H1 (cell line): ENCODE measurements at regions not wholly inside any gene's neighbourhood (a gene's known extent, or its start where the extent isn't known, plus 50 kb on each side); places are given as distances from the start of the nearest gene placed in this dataset.

Source experiments
- CTCF ChIA-PET: fragments of 300-600 bp; sonication (Branson Sonifier 250); formaldehyde crosslinking; loops from one replicate; lab custom pipeline; 2021; ENCODE audit not compliant: partially characterized antibody; lab: Charles Lee
- POLR2A ChIA-PET: fragments of 300-600 bp; sonication (Branson Sonifier 250); formaldehyde crosslinking; loops from one replicate; lab custom pipeline; 2021; ENCODE audit warnings: inconsistent platforms; ENCODE audit not compliant: partially characterized antibody; lab: Charles Lee
- DNase-seq, 2 experiments: peaks; one replicate each; pipeline versions ENCODE4 v3.0.0 to v3.0.0-alpha.2; 2010 to 2022; ENCODE audit warnings: low spot score in 2 of 2, low read depth in 1 of 2, mixed read lengths in 1 of 2
- FAIRE-seq: peaks from 2 replicates; lab custom pipeline; 2011; peaks lifted over from hg19 to GRCh38; lab: Jason Lieb, UNC
- H2AFZ ChIP-seq: 2 replicates; pipeline ENCODE4 v1.8.1; 2012; ENCODE audit warnings: low read length, inconsistent platforms
- H2AK5ac ChIP-seq: 2 replicates; pipeline ENCODE4 v1.6.1; 2013; ENCODE audit warnings: low read depth, low read length
- H2BK120ac ChIP-seq: replicated peaks from 2 replicates; pipeline ENCODE3; 2013; ENCODE audit warnings: low read depth, low read length, inconsistent platforms
- H2BK12ac ChIP-seq: 2 replicates; pipeline ENCODE4 v1.6.1; 2013; ENCODE audit warnings: low read depth, low read length
- H2BK15ac ChIP-seq: 2 replicates; pipeline ENCODE4 v1.6.1; 2013; ENCODE audit warnings: low read length
- H2BK20ac ChIP-seq: 2 replicates; pipeline ENCODE4 v1.6.1; 2013; ENCODE audit warnings: low read length
- H2BK5ac ChIP-seq: 2 replicates; pipeline ENCODE4 v1.6.1; 2013; ENCODE audit warnings: low read depth, low read length
- H3K14ac ChIP-seq: 2 replicates; pipeline ENCODE4 v1.6.1; 2013; ENCODE audit warnings: inconsistent platforms; ENCODE audit not compliant: insufficient read length
- H3K18ac ChIP-seq: 2 replicates; pipeline ENCODE4 v1.6.1; 2013; ENCODE audit warnings: low read length; ENCODE audit errors: extremely low read depth
- H3K23ac ChIP-seq: 2 replicates; pipeline ENCODE4 v1.6.1; 2013; ENCODE audit warnings: inconsistent platforms; ENCODE audit not compliant: insufficient read length
- H3K23me2 ChIP-seq: 2 replicates; pipeline ENCODE4 v1.6.1; 2013; ENCODE audit warnings: low read depth, low read length
- H3K27ac ChIP-seq: 2 replicates; pipeline ENCODE4 v1.6.1; 2011; ENCODE audit warnings: low read depth, low read length, inconsistent platforms
- H3K27me3 ChIP-seq, 4 experiments: replicated peaks in 1 of 4; 1 replicate in 1 of 4; 2 replicates in 3 of 4; pipeline versions ENCODE4 v1.6.1 to v1.8.1; 2011 to 2013; ENCODE audit warnings: low read length in 3 of 4, mild to moderate bottlenecking in 3 of 4, inconsistent platforms in 2 of 4, mixed read lengths in 2 of 4, moderate library complexity in 1 of 4; ENCODE audit not compliant: control insufficient read depth in 3 of 4, insufficient read depth in 3 of 4; ENCODE audit errors: extremely low read depth in 1 of 4
- H3K36me3 ChIP-seq, 4 experiments: 2 replicates each; pipeline versions ENCODE4 v1.6.1 to v1.8.1; 2011 to 2013; ENCODE audit warnings: mild to moderate bottlenecking in 4 of 4, low read length in 3 of 4, moderate library complexity in 2 of 4, control low read depth in 1 of 4, inconsistent platforms in 1 of 4; ENCODE audit not compliant: insufficient read depth in 4 of 4, control insufficient read depth in 2 of 4
- H3K4ac ChIP-seq: replicated peaks from 2 replicates; pipeline ENCODE3; 2013; ENCODE audit warnings: low read length, low read depth, mixed read lengths, inconsistent platforms; ENCODE audit not compliant: insufficient read length
- H3K4me1 ChIP-seq, 4 experiments: replicated peaks in 1 of 4; 1 replicate in 1 of 4; 2 replicates in 3 of 4; pipeline versions ENCODE4 v1.6.1 to v1.8.1; 2011 to 2013; ENCODE audit warnings: low read length in 3 of 4, inconsistent platforms in 2 of 4, mixed read lengths in 1 of 4; ENCODE audit not compliant: insufficient read depth in 4 of 4, control insufficient read depth in 3 of 4
- H3K4me2 ChIP-seq, 2 experiments: 2 replicates each; pipeline versions ENCODE4 v1.6.1 to v1.8.1; 2011 to 2013; ENCODE audit warnings: low read depth in 2 of 2, low read length in 2 of 2, control low read depth in 1 of 2, inconsistent platforms in 1 of 2, mild to moderate bottlenecking in 1 of 2; ENCODE audit not compliant: insufficient read depth in 1 of 2
- H3K4me3 ChIP-seq, 4 experiments: fragments of 200-600, 300-600 bp in 1 of 4; sonication (generic), shearing (Covaris generic), sonication (Bioruptor Twin) in 1 of 4; 2 replicates each; pipeline versions ENCODE4 v1.5.1 to v1.8.1; 2011 to 2016; ENCODE audit warnings: low read length in 4 of 4, low read depth in 3 of 4, control low read depth in 2 of 4, inconsistent platforms in 2 of 4, mild to moderate bottlenecking in 2 of 4, mixed read lengths in 1 of 4, moderate library complexity in 1 of 4; ENCODE audit not compliant: insufficient read depth in 2 of 4; ENCODE audit errors: extremely low read depth in 1 of 4
- H3K56ac ChIP-seq: replicated peaks from 2 replicates; pipeline ENCODE3; 2013; ENCODE audit warnings: low read depth, mild to moderate bottlenecking, mixed read lengths, low read length, inconsistent platforms; ENCODE audit not compliant: insufficient read length
- H3K79me1 ChIP-seq: 2 replicates; pipeline ENCODE4 v1.6.1; 2013; ENCODE audit warnings: low read depth, low read length, control low read depth
- H3K79me2 ChIP-seq, 2 experiments: 2 replicates each; pipeline versions ENCODE4 v1.6.1 to v1.8.1; 2012 to 2013; ENCODE audit warnings: low read length in 2 of 2, mild to moderate bottlenecking in 2 of 2, inconsistent platforms in 1 of 2; ENCODE audit not compliant: insufficient read depth in 2 of 2, control insufficient read depth in 1 of 2
- H3K9ac ChIP-seq, 4 experiments: replicated peaks in 1 of 4; 1 replicate in 1 of 4; 2 replicates in 3 of 4; pipeline versions ENCODE4 v1.6.1 to v1.8.1; 2011 to 2013; ENCODE audit warnings: low read depth in 3 of 4, low read length in 3 of 4, control low read depth in 2 of 4, mild to moderate bottlenecking in 2 of 4, moderate library complexity in 2 of 4, inconsistent platforms in 1 of 4; ENCODE audit errors: extremely low read depth in 1 of 4
- H3K9me3 ChIP-seq, 2 experiments: 2 replicates each; pipeline versions ENCODE4 v1.6.1 to v1.8.1; 2012 to 2013; ENCODE audit warnings: mild to moderate bottlenecking in 2 of 2, moderate library complexity in 2 of 2, control low read depth in 1 of 2, inconsistent platforms in 1 of 2, low read depth in 1 of 2, low read length in 1 of 2, mixed read lengths in 1 of 2; ENCODE audit not compliant: insufficient read depth in 2 of 2
- H4K20me1 ChIP-seq, 2 experiments: replicated peaks in 1 of 2; 2 replicates each; pipeline versions ENCODE3 to v1.8.1; 2011 to 2013; ENCODE audit warnings: inconsistent platforms in 2 of 2, low read length in 2 of 2, mild to moderate bottlenecking in 1 of 2; ENCODE audit not compliant: insufficient read depth in 2 of 2, control insufficient read depth in 1 of 2
- H4K5ac ChIP-seq: 2 replicates; pipeline ENCODE4 v1.6.1; 2013; ENCODE audit warnings: low read length, low read depth, mixed read lengths, inconsistent platforms; ENCODE audit not compliant: insufficient read length
- H4K8ac ChIP-seq: 2 replicates; pipeline ENCODE4 v1.8.0; 2013; ENCODE audit warnings: mild to moderate bottlenecking, moderate library complexity, low read length, inconsistent platforms; ENCODE audit not compliant: insufficient read depth; ENCODE audit errors: extremely low read depth
- H4K91ac ChIP-seq: replicated peaks from 2 replicates; pipeline ENCODE3; 2013; ENCODE audit warnings: low read length, mixed read lengths, inconsistent platforms; ENCODE audit not compliant: insufficient read length
- CHD2 ChIP-seq: IDR thresholded peaks from 2 replicates; pipeline ENCODE4 v1.6.1; 2012; ENCODE audit warnings: low read length, improper control_type of control experiment
- CTBP2 ChIP-seq: IDR thresholded peaks from 2 replicates; pipeline ENCODE4 v1.7.0; 2011; ENCODE audit warnings: borderline replicate concordance, mild to moderate bottlenecking, moderate library complexity, mixed read lengths, low read length; ENCODE audit not compliant: insufficient read depth, insufficient read length
- EP300 ChIP-seq, 2 experiments: IDR thresholded peaks; 1 replicate in 1 of 2; 2 replicates in 1 of 2; pipeline ENCODE4 v1.6.1; 2011 to 2012; ENCODE audit warnings: low read depth in 2 of 2, low read length in 2 of 2, mild to moderate bottlenecking in 2 of 2, borderline replicate concordance in 1 of 2, inconsistent platforms in 1 of 2, moderate library complexity in 1 of 2
- GTF2F1 ChIP-seq: IDR thresholded peaks from 2 replicates; pipeline ENCODE4 v1.6.1; 2012; ENCODE audit warnings: low read depth, low read length, improper control_type of control experiment, borderline replicate concordance
- MAFK ChIP-seq: IDR thresholded peaks from 2 replicates; pipeline ENCODE4 v1.6.1; 2012; ENCODE audit warnings: low read depth, mild to moderate bottlenecking, improper control_type of control experiment, low read length
- RBBP5 ChIP-seq: IDR thresholded peaks from 2 replicates; pipeline ENCODE4 v1.7.1; 2012; ENCODE audit warnings: low read depth, mild to moderate bottlenecking, inconsistent platforms, low read length, moderate library complexity, borderline replicate concordance
- SAP30 ChIP-seq: fragments of 300-600 bp; sonication (generic); IDR thresholded peaks from 2 replicates; pipeline ENCODE4 v1.7.1; 2012; ENCODE audit warnings: low read length, moderate library complexity, mild to moderate bottlenecking, inconsistent platforms; ENCODE audit not compliant: insufficient read depth, insufficient replicate concordance
- SIX5 ChIP-seq: IDR thresholded peaks from 2 replicates; pipeline ENCODE4 v1.6.1; 2011; ENCODE audit warnings: mild to moderate bottlenecking, low read depth, low read length
- WGBS, 2 experiments: shearing (Covaris generic) in 1 of 2; methylation state at CpG; one replicate each; pipeline versions ENCODE4 v1.1.6 to v1.1.7; 2013 to 2015; ENCODE audit warnings: low lambda C conversion rate in 2 of 2, mixed read lengths in 2 of 2, inconsistent platforms in 1 of 2, low coverage in 1 of 2, missing lambda C conversion rate in 1 of 2; ENCODE audit not compliant: insufficient replicate concordance in 2 of 2, insufficient coverage in 1 of 2, insufficient read length in 1 of 2; ENCODE audit errors: extremely low coverage in 1 of 2, missing lambda C conversion rate in 1 of 2; 5-methylcytosine and 5-hydroxymethylcytosine counted together
- TF ChIP-seq, protein P1 (sequence below), 3 experiments: IDR thresholded peaks; 1 replicate in 2 of 3; 2 replicates in 1 of 3; pipeline versions ENCODE4 v1.5.1 to v1.6.1; 2011; ENCODE audit warnings: low read length in 3 of 3, mild to moderate bottlenecking in 3 of 3, inconsistent platforms in 2 of 3, low read depth in 1 of 3, moderate library complexity in 1 of 3; ENCODE audit not compliant: insufficient read depth in 1 of 3; ENCODE audit errors: control extremely low read depth in 1 of 3
- TF ChIP-seq, protein P2 (sequence below): IDR thresholded peaks from 2 replicates; pipeline ENCODE4 v1.6.1; 2012; ENCODE audit warnings: inconsistent platforms

DNA sequence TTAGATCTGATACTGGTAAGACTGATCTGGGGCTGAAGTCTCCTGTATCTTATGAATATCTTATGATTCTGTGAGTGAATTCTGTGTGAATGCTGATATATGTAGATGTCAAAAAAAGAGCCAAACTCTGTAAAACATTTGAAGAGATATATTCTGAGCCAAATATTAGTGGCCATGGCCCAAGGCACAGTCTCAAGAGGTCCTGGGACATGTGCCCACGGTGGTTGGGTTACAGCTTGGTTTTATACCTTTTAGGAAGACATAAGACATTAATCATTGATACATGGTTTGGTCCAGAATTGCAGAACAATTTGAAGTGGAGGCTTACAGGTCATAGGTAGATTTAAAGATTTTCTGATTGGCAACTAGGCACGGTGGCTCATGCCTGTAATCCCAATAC, 118.3 kb downstream of the KCNK1 start:
- H2BK12ac ChIP-seq = no peak overlapping the region
- H3K9me3 ChIP-seq = no peaks in the 10 kb centered on the region
- WGBS, 2 experiments = 94% methylated on average over 2 of the region's 2 CpGs; no CpG with 5 or more reads in 1 of the 2 experiments
- H4K8ac ChIP-seq = no peak overlapping the region
- DNase-seq (no peak), FAIRE-seq (no peak)
- H3K79me1 ChIP-seq = no peaks in the 10 kb centered on the region
- no peak overlapping the region for H3K4me3 ChIP-seq
- H3K9ac ChIP-seq = no peak overlapping the region
- H3K36me3 ChIP-seq = no peaks in the 10 kb centered on the region
- H2BK20ac ChIP-seq = no peak overlapping the region
- H4K91ac ChIP-seq = no peak overlapping the region
- no peaks in the 10 kb centered on the region for H3K27me3 ChIP-seq
- ChIA-PET POLR2A (no interaction called here), CTCF (interaction anchor here (1.0 to 1.7 kb wide), 8 partner anchors 9 to 291 kb away, joined by 3 to 6 read pairs (median 3); no protein-coding TSS in a partner anchor)
- H2AFZ ChIP-seq = no peak overlapping the region
- H2BK5ac ChIP-seq = no peak overlapping the region
- no peak overlapping the region for H3K4ac ChIP-seq
- H3K23ac ChIP-seq = no peak overlapping the region
- H2BK120ac ChIP-seq = no peak overlapping the region
- H3K4me2 ChIP-seq = no peak overlapping the region
- no peak overlapping the region for H3K14ac ChIP-seq
- no peaks in the 10 kb centered on the region for H3K79me2 ChIP-seq
- H3K27ac ChIP-seq = no peak overlapping the region
- H4K20me1 ChIP-seq = no peaks in the 10 kb centered on the region
- H3K18ac ChIP-seq = no peak overlapping the region
- H4K5ac ChIP-seq = no peak overlapping the region
- H3K4me1 ChIP-seq = peaks cover 0 to 11% (median 2%) of the 10 kb centered on the region in 4 experiments; a peak in 2 of 7 replicates
- H3K23me2 ChIP-seq = no peaks in the 10 kb centered on the region
- no peak overlapping the region for H2AK5ac ChIP-seq
- H3K56ac ChIP-seq = no peak overlapping the region
- H2BK15ac ChIP-seq = no peak overlapping the region
- TF ChIP-seq MAFK (no peak), CHD2 (no peak), SIX5 (no peak), SAP30 (no peak), RBBP5 (no peak), GTF2F1 (no peak), CTBP2 (no peak), EP300 (IDR thresholded peaks at IDR 0.05; ENCODE audit: borderline replicate concordance in 1 of 2, low read depth in 2 of 2, low read length in 2 of 2) (no peak)
- TF ChIP-seq, protein P1, sequence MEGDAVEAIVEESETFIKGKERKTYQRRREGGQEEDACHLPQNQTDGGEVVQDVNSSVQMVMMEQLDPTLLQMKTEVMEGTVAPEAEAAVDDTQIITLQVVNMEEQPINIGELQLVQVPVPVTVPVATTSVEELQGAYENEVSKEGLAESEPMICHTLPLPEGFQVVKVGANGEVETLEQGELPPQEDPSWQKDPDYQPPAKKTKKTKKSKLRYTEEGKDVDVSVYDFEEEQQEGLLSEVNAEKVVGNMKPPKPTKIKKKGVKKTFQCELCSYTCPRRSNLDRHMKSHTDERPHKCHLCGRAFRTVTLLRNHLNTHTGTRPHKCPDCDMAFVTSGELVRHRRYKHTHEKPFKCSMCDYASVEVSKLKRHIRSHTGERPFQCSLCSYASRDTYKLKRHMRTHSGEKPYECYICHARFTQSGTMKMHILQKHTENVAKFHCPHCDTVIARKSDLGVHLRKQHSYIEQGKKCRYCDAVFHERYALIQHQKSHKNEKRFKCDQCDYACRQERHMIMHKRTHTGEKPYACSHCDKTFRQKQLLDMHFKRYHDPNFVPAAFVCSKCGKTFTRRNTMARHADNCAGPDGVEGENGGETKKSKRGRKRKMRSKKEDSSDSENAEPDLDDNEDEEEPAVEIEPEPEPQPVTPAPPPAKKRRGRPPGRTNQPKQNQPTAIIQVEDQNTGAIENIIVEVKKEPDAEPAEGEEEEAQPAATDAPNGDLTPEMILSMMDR (IDR thresholded peaks at IDR 0.05; ENCODE audit: control extremely low read depth in 1 of 3, insufficient read depth in 1 of 3, low read depth in 1 of 3, low read length in 3 of 3) = no peak
- TF ChIP-seq, protein P2, sequence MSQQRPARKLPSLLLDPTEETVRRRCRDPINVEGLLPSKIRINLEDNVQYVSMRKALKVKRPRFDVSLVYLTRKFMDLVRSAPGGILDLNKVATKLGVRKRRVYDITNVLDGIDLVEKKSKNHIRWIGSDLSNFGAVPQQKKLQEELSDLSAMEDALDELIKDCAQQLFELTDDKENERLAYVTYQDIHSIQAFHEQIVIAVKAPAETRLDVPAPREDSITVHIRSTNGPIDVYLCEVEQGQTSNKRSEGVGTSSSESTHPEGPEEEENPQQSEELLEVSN = no peak
